ENCODE measurements at regions not wholly inside any gene's neighbourhood (a gene's known extent, or its start where the extent isn't known, plus 50 kb on each side); places are given as distances from the start of the nearest gene placed in this dataset.
A peak's percentile ranks its signal among the peaks of the same experiment; 100 is the strongest.

DNA sequence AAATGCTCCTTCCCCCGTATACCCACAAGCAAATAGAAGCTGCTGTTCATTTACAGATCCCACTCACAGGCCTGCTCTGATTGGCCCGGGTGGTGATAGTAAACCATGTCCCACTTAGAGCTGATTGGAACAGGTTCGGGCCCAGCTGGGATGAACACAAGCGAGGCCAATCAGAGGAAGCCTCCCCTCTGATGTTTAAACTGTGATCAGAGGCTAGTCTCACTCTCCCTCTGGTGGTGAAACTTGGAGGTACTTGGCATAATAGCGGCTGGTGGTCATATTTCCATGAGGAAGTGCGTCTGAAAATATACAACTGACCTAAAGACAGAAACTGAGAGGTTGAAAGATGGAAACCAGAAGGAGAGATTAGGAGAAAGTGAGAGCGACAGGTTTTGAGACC, 51.5 kb upstream of the TRPC3 start (continued):
- TF ChIP-seq, protein P1, sequence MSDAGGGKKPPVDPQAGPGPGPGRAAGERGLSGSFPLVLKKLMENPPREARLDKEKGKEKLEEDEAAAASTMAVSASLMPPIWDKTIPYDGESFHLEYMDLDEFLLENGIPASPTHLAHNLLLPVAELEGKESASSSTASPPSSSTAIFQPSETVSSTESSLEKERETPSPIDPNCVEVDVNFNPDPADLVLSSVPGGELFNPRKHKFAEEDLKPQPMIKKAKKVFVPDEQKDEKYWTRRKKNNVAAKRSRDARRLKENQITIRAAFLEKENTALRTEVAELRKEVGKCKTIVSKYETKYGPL (CRISPR knock-in tag; IDR thresholded peaks at IDR 0.05): no peak
- TF ChIP-seq SNRNP70 (IDR thresholded peaks at IDR 0.05; ENCODE audit: low read depth, low read length) (no peak), ZC3H4 (CRISPR knock-in tag; IDR thresholded peaks at IDR 0.05; ENCODE audit: borderline replicate concordance) (no peak), ZNF850 (CRISPR knock-in tag; conservative IDR thresholded peaks at IDR 0.05) (no peak), RNF2 (conservative IDR thresholded peaks at IDR 0.05; ENCODE audit: low read depth) (no peak), SRSF1 (optimal IDR thresholded peaks at IDR 0.05; ENCODE audit: low read depth, low read length) (no peak), SOX5 (CRISPR knock-in tag; IDR thresholded peaks at IDR 0.05; ENCODE audit: borderline replicate concordance) (no peak), ZFX (CRISPR knock-in tag; IDR thresholded peaks at IDR 0.05; ENCODE audit: low read depth) (no peak), ZBTB1 (CRISPR knock-in tag; IDR thresholded peaks at IDR 0.05; ENCODE audit: borderline replicate concordance) (no peak), NCOR1 (IDR thresholded peaks at IDR 0.05; ENCODE audit: borderline replicate concordance, low read length) (no peak), ZSCAN22 (CRISPR knock-in tag; IDR thresholded peaks at IDR 0.05) (no peak), REL (CRISPR knock-in tag; conservative IDR thresholded peaks at IDR 0.05) (no peak), ZNF747 (CRISPR knock-in tag; IDR thresholded peaks at IDR 0.05; ENCODE audit: borderline replicate concordance) (no peak), ZNF205 (CRISPR knock-in tag; IDR thresholded peaks at IDR 0.05) (no peak), ZSCAN12 (CRISPR knock-in tag; IDR thresholded peaks at IDR 0.05) (no peak), NFYB (CRISPR knock-in tag; IDR thresholded peaks at IDR 0.05) (peak; percentile 81), ELF3 (CRISPR knock-in tag; IDR thresholded peaks at IDR 0.05) (0 out of 2 replicates have a peak, but pooled peaks have one; percentile 41), JUN (CRISPR knock-in tag; IDR thresholded peaks at IDR 0.05) (no peak), FOSL1 (CRISPR knock-in tag; IDR thresholded peaks at IDR 0.05; ENCODE audit: borderline replicate concordance) (no peak), SALL2 (CRISPR knock-in tag; IDR thresholded peaks at IDR 0.05) (no peak)
- TF ChIP-seq, protein P2, sequence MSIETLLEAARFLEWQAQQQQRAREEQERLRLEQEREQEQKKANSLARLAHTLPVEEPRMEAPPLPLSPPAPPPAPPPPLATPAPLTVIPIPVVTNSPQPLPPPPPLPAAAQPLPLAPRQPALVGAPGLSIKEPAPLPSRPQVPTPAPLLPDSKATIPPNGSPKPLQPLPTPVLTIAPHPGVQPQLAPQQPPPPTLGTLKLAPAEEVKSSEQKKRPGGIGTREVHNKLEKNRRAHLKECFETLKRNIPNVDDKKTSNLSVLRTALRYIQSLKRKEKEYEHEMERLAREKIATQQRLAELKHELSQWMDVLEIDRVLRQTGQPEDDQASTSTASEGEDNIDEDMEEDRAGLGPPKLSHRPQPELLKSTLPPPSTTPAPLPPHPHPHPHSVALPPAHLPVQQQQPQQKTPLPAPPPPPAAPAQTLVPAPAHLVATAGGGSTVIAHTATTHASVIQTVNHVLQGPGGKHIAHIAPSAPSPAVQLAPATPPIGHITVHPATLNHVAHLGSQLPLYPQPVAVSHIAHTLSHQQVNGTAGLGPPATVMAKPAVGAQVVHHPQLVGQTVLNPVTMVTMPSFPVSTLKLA (IDR thresholded peaks at IDR 0.05): no peak
- TF ChIP-seq, protein P3, sequence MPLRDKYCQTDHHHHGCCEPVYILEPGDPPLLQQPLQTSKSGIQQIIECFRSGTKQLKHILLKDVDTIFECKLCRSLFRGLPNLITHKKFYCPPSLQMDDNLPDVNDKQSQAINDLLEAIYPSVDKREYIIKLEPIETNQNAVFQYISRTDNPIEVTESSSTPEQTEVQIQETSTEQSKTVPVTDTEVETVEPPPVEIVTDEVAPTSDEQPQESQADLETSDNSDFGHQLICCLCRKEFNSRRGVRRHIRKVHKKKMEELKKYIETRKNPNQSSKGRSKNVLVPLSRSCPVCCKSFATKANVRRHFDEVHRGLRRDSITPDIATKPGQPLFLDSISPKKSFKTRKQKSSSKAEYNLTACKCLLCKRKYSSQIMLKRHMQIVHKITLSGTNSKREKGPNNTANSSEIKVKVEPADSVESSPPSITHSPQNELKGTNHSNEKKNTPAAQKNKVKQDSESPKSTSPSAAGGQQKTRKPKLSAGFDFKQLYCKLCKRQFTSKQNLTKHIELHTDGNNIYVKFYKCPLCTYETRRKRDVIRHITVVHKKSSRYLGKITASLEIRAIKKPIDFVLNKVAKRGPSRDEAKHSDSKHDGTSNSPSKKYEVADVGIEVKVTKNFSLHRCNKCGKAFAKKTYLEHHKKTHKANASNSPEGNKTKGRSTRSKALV (CRISPR knock-in tag; IDR thresholded peaks at IDR 0.05): no peak
- TF ChIP-seq, protein P4, sequence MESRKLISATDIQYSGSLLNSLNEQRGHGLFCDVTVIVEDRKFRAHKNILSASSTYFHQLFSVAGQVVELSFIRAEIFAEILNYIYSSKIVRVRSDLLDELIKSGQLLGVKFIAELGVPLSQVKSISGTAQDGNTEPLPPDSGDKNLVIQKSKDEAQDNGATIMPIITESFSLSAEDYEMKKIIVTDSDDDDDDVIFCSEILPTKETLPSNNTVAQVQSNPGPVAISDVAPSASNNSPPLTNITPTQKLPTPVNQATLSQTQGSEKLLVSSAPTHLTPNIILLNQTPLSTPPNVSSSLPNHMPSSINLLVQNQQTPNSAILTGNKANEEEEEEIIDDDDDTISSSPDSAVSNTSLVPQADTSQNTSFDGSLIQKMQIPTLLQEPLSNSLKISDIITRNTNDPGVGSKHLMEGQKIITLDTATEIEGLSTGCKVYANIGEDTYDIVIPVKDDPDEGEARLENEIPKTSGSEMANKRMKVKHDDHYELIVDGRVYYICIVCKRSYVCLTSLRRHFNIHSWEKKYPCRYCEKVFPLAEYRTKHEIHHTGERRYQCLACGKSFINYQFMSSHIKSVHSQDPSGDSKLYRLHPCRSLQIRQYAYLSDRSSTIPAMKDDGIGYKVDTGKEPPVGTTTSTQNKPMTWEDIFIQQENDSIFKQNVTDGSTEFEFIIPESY (CRISPR knock-in tag; IDR thresholded peaks at IDR 0.05): no peak

All from HepG2 (cell line).